GM18870 (cell line): ENCODE measurements at regions not wholly inside any gene's neighbourhood (a gene's known extent, or its start where the extent isn't known, plus 50 kb on each side); places are given as distances from the start of the nearest gene placed in this dataset.

ENCODE experiments used
- ATAC-seq: cut with Tn5 transposase; IDR thresholded peaks from one replicate; pipeline ENCODE4 v1.9.1; 2021; ENCODE audit warnings: moderate library complexity; ENCODE audit not compliant: unreplicated experiment

- peak; percentile 66 for ATAC-seq
Observed at GRCh38 chr4:36394352-36394903, 113.0 kb downstream of the DTHD1 start.

DNA sequence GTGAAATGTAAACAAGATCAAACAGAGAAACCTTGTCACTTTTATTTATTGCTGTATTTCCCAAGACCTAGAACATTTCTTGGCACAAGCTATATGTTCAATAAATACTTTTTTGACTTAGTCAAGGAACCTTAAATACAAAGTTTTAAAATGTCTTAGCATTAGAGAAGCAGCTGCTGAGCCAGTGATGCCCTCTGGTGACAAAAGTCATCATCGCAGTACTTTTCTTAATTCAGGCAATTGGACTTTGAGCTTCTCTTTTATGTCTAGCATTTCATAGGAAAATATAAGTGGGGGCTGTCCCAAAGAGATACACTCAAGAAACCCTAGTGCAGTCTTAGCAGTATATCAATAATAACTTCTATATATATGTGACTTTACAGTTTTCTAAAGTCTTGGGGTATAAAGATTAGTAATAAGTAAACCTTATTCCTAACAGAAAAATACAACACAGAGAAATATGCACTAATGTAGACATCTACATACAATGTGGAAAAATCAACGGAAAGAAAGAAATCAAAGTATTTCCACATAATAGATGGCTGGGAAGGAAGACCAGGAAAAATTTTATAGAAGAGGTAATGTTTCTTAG, 118.4 kb downstream of the DTHD1 start:
- ATAC-seq = peak; percentile 62

GRCh38 chr4:36402008-36402758, 120.8 kb downstream of the DTHD1 start:
- no peak for ATAC-seq

- no peak for ATAC-seq
Observed at GRCh38 chr4:36411338-36411737, 129.9 kb downstream of the DTHD1 start.

- no peak for ATAC-seq
Observed at GRCh38 chr4:36414248-36414647, 132.8 kb downstream of the DTHD1 start.

- ATAC-seq = no peak
Observed at GRCh38 chr4:36417146-36417545, 135.7 kb downstream of the DTHD1 start.

DNA sequence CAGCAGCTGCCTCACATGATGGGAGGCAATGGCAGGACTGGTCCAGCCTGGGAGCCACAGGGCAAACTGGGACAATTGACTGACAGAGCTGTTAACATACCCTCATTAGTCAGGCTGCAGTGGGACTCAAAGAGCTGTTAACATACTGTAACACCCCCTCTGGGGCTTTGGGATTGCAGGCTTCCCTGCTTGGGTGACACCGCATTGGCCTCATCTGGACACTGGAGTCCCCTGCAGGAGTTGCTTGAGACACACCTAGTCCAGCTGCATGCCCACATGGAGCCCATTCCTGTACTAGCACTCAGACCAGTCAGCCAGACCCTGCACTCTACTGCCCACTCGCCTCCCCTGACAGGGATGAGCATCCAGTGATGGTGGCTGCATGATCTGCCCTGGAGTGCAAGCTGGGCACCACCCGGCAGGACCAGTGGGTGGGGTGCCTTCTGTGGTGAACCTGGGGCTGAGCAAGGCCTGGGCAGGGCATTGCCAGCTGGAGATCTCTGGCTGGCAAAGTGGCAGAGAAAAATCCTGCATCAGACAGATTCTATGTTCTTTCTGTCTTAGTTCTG, 138.8 kb downstream of the DTHD1 start:
- ATAC-seq = no peak

- no peak for ATAC-seq
Observed at GRCh38 chr4:36422607-36423006, 141.2 kb downstream of the DTHD1 start.

- no peak for ATAC-seq
Observed at GRCh38 chr4:36426741-36427140, 145.3 kb downstream of the DTHD1 start.

GRCh38 chr4:36427696-36428095, 146.3 kb downstream of the DTHD1 start:
- no peak for ATAC-seq

GRCh38 chr4:36432586-36432985, 151.2 kb downstream of the DTHD1 start:
- no peak for ATAC-seq

GRCh38 chr4:36439556-36439955, 158.1 kb downstream of the DTHD1 start:
- no peak for ATAC-seq

DNA sequence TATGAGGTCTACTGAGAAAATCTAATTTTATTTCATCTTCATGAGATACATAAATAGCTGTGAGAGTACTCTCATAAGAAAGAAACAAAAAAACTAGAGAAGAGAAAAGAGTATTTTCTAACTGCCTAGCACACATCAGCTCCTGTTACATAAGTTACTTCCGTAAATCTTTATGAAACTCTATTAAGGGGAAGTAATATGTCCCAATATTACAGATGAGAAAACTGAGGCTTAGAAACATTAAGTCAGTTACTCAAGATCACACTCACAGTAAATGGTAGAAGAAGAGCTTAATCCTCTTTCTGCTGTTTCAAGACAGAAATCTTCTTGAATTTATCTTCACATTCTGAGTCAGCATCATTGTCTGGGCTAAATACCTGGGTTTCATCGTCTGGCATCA, 164.1 kb downstream of the DTHD1 start:
- no peak for ATAC-seq

- ATAC-seq = no peak
Observed at GRCh38 chr4:36446275-36446674, 164.9 kb downstream of the DTHD1 start.

DNA sequence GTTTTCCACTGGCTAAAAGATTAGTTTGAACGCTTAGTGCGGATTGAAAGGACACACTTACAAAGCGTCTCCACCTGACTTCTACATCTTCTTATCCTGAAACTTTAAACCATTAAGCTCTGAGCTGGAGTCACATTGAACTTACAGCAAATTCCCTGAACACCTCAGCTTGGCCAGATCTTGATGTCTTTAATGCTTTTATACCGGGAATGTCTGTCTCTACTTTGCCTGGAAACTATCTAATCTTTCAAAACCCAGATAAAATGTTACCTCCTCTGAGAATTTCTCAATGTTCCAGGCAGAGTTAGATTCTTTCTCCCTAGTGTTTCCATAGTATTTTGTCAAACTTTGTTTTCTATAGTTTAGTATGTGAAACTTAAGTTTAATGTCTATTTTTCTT, 179.9 kb downstream of the DTHD1 start:
- ATAC-seq = no peak

DNA sequence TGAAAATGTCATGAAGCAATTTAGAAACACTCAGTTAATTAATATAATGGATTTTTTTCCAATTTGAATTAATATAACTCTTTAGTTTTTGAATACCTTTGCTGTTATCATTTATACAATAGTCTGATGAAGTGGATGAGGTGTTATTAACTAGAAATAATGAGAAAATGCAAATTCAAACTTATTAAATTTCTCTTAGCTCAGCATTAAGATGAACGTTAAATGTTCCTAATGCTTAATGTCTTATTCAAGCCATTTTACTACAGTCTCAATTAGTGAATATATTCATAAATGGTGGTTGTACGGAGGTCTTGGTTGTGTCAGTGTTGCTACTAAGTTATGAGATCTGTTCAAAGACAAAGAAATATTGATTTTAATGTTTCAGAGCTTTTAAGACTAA, 186.3 kb downstream of the DTHD1 start:
- ATAC-seq = no peak

GRCh38 chr4:36471903-36472302, 190.5 kb downstream of the DTHD1 start:
- ATAC-seq = no peak

- ATAC-seq = no peak
Observed at GRCh38 chr4:36476135-36476534, 194.7 kb downstream of the DTHD1 start.

DNA sequence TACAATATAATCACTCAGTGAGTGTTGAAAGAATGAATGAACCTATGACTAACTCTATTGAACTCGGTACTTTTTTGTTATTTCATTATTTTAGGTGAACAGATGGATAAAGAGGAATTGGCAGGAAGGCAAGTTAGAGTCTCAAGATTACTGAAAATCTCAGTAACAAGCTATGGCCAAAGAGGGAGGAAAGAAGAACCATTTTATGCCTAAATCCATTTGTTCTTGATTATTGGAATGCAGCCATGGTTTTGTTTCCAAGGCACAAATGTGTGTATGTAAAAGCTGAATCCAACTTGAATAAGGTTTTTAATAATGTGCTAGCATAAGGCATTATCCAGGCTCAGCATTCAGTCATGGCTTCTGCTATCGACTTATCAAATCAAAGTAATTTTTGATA, 196.4 kb downstream of the DTHD1 start:
- no peak for ATAC-seq

GRCh38 chr4:36485885-36486284, 204.5 kb downstream of the DTHD1 start:
- no peak for ATAC-seq

DNA sequence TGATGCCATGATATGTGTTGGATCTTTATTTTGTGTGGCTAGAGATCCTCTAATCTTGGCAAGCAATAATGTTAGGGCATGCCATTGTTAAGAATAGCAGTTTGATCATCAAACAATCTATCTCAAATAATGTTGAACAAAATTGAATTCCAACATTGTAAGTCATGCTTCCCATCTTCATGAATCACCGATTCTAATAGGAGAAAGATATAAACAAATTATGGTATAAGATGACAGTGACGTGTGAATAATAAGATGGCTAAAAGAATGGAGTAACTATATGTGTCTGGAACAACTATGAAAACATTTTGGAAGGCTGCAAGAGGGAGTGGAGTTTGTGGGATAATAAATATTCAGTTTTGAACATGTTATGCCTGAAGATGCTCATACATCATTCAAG, 208.4 kb downstream of the DTHD1 start:
- no peak for ATAC-seq

DNA sequence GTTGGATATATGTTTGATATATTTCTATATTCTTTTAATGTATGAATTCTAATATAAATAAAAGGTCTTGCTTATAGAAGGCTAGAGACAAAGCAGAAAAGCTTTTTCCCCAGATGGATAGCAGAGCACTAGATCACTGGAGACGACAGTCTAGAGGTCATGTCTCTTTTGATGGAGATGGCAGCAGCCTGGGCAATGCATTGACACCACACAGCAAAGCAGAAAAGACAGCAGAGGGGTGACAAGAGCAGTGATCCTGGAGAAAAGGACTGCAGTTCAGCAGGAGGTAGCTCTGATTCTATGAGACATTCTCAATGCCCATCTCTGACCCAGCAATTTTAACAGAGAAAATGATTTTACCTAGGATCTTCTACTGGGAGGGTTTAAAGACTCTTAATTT, 210.6 kb downstream of the DTHD1 start:
- no peak for ATAC-seq
